ENCODE measurements at regions not wholly inside any gene's neighbourhood (a gene's known extent, or its start where the extent isn't known, plus 50 kb on each side); places are given as distances from the start of the nearest gene placed in this dataset.
"Not testable (repeated sequence)": the region's sequence is repeated elsewhere in the genome, so short reads cannot be mapped to it uniquely, and the experiment has no call there.

DNA sequence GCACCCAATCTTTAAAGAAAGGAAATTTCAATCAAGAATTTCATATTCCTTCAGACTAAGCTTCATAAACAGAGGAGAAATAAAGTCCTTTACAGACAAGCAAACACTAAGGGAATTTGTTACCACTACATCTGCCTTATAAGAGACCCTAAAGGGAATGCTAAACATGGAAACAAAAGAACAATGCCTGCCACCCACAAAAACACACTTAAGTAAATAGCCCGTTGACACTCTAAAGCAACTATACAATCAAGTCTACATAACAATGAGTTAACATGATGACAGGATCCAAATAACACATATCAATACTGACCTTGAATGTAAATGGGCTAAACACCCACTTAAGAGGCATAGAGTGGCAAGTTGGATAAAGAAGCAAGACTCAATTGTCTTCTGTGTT, 1056.9 kb upstream of the ATXN8OS start:
- no peaks in the 10 kb centered on the region for H3K4me1 Mint-ChIP-seq
- DNase-seq (ENCODE audit: low spot score in 2 of 2) (no peak), ATAC-seq (no peak)
- H3K36me3 Mint-ChIP-seq: no peaks in the 10 kb centered on the region
- peaks cover 22% of the 10 kb centered on the region for H3K9me3 Mint-ChIP-seq
- H3K4me3 Mint-ChIP-seq: no peak overlapping the region
- no peak overlapping the region for H3K27ac Mint-ChIP-seq

DNA sequence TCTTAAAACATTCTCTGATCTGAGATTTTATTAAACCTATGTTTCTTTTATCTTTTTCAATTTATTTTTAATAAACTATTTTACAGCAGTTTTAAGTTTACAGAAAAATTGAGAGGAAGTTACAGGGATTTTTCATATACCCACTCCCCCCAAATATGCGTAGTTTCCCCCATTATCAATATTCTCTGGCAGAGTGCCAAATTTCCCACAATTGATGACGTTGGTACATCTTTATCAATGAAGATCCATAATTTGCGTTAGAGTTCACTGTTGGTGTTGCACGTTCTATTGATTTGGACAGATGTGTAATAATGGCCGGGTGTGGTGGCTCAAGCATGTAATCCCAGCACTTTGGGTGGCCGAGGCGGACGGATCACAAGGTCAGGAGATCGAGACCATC, 1063.0 kb upstream of the ATXN8OS start:
- Mint-ChIP-seq H3K36me3 (no peaks in the 10 kb centered on the region), H3K4me1 (no peaks in the 10 kb centered on the region), H3K27ac (no peak overlapping the region), H3K4me3 (no peak overlapping the region), H3K9me3 (peaks cover 21% of the 10 kb centered on the region)
- DNase-seq (ENCODE audit: low spot score in 2 of 2): no peak
- no peak for ATAC-seq

DNA sequence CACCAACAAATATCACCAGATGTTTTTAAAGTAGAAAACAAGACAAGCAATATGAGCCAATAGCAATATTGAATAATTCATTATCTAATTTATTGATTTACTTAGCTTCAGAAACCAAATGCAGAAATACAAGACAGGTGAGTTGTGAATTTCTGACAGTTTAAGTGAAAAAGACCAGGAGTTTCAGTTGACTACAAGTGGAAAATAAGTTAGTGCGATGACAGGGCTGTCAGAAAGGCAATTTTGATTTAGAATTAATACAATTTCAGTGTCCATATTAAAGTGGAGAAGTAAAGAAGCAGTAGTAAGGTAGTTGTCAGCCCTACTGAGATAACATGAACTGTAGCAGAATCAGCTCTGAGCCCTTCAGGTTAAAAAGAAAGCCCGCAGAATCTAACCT, 1066.7 kb upstream of the ATXN8OS start:
- H3K9me3 Mint-ChIP-seq: peaks cover 22% of the 10 kb centered on the region
- H3K4me1 Mint-ChIP-seq: no peaks in the 10 kb centered on the region
- H3K4me3 Mint-ChIP-seq: no peak overlapping the region
- no peaks in the 10 kb centered on the region for H3K36me3 Mint-ChIP-seq
- H3K27ac Mint-ChIP-seq: no peak overlapping the region
- no peak for DNase-seq (ENCODE audit: low spot score in 2 of 2)
- ATAC-seq: no peak

DNA sequence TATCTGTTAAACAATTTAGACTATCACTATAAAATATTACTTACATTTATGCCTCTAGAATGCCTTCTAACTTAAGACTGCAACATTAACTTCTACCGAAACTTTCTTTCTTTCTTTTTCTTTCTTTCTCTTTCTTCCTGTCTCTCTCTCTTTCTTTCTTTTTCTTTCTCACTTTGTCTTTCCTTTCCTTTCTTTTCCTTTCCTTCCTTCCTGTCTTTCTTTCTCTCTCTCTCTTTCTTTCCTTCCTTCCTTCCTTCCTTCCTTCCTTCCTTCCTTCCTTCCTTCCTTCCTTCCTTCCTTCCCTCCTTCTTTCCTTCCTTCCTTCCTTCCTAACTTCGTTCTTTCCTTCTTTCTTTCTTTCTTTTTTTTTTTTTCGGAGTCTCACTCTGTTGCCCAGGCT, 1071.9 kb upstream of the ATXN8OS start:
- Mint-ChIP-seq H3K9me3 (peaks cover 11% of the 10 kb centered on the region), H3K36me3 (no peaks in the 10 kb centered on the region), H3K4me3 (no peak overlapping the region), H3K4me1 (no peaks in the 10 kb centered on the region), H3K27ac (no peak overlapping the region)
- ATAC-seq: no peak
- no peak for DNase-seq (ENCODE audit: low spot score in 2 of 2)

DNA sequence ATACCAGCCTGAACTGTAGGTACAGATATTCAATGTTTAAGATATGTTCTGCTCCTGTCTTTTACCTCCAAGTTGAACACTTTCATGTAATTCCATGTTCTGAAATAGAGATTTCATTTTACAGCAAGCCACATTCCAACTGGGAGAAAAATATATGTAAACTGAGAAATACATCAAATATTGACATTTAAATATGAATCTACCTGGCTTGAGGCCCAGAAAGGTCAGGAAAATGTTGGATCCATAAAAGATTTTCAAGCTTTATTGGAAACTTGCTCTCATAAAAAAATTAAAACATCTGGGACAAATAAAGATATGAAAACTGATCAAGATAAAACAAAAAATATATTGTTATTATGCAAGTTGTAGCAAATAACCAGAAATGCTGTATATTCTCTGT, 1078.7 kb upstream of the ATXN8OS start:
- peaks cover 6% of the 10 kb centered on the region for H3K9me3 Mint-ChIP-seq
- H3K36me3 Mint-ChIP-seq: no peaks in the 10 kb centered on the region
- no peak overlapping the region for H3K27ac Mint-ChIP-seq
- ATAC-seq (no peak), DNase-seq (ENCODE audit: low spot score in 2 of 2) (no peak)
- no peak overlapping the region for H3K4me3 Mint-ChIP-seq
- H3K4me1 Mint-ChIP-seq: no peaks in the 10 kb centered on the region

DNA sequence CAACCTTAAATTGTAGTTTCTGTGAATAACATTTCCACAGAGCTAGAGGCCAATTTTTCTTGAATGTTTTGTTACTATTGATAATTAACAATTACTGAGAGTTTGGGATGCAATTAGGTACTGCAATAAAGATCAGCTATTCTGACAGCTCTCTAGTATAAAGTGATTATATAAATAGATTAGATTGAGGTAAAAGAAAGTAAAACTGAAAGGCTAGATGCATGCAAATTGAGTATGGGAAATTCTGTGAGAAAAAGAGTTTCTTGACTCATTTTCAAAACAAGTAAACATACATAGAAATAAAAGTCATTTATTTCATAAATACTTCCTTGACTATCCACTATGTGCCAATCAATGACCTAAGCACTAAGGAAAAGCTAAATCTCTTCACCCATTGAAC, 1087.5 kb upstream of the ATXN8OS start:
- peaks cover 17% of the 10 kb centered on the region for H3K9me3 Mint-ChIP-seq
- DNase-seq (ENCODE audit: low spot score in 2 of 2) (no peak), ATAC-seq (no peak)
- H3K36me3 Mint-ChIP-seq: no peaks in the 10 kb centered on the region
- H3K27ac Mint-ChIP-seq: no peak overlapping the region
- H3K4me1 Mint-ChIP-seq: no peaks in the 10 kb centered on the region
- H3K4me3 Mint-ChIP-seq: no peak overlapping the region

DNA sequence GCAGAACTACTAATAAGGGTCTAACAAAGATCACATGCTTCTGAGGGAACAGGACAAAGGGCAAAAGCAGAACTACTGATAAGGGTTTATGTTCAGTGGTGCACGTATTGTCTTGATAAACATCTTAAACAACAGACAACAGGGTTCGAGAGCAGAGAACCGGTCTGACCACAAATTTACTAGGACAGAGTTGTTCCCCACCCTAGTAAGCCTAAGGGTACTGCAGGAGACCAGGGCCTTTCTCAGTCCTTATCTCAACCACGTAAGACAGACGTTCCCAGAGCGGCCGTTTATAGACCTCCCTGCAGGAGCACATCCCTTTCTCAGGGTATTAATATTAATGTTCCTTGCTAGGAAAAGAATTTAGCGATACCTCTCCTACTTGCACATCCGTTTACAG, 1089.5 kb upstream of the ATXN8OS start:
- ATAC-seq: not testable (repeated sequence)

DNA sequence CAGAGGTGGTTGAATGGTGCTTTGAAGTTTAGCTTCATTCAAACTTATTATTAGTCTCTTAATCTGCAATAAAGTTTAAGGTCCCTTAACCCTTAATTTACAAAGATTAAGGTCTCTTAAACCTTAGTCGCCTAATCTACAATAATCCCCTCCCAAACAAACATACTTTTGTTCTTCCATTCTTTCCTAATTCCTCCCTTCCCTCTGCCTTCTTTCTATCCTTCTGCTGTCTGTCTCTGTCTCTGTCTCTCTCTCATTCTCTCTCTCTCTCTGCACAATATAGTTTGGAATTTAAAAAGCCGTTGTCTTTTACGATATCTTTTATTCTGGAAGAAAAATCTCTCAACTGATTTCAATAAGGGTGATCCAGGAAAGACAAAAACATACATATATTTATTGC, 1096.8 kb upstream of the ATXN8OS start:
- Mint-ChIP-seq H3K36me3 (no peaks in the 10 kb centered on the region), H3K27ac (no peak overlapping the region), H3K4me1 (no peaks in the 10 kb centered on the region), H3K9me3 (peaks cover 13% of the 10 kb centered on the region), H3K4me3 (no peak overlapping the region)
- ATAC-seq: no peak
- DNase-seq (ENCODE audit: low spot score in 2 of 2): no peak

More for the DNA sequence above, 1089.5 kb upstream of the ATXN8OS start:
- peaks cover 17% of the 10 kb centered on the region for H3K9me3 Mint-ChIP-seq
- not testable (repeated sequence) for H3K36me3 Mint-ChIP-seq; H3K4me3 Mint-ChIP-seq; DNase-seq (ENCODE audit: low spot score in 2 of 2); H3K4me1 Mint-ChIP-seq; H3K27ac Mint-ChIP-seq

DNA sequence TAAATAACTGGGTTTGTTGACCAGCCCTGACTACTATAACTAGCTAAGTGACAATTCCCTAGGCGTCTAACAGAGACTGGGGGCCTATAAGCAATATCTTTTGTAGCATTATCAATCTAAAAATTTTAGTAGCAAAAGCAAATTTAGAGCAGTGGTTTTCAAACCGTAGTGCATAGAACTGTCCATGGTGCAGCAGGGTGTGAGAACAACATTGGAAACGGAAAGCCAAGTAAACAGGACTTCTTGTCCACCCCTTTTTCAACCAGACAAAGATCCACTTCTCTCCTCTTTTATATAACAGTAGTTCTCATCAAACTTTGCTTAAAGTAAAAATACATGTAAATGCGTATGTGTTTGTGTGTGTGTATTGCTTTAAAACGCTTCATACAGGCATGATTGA, 1099.1 kb upstream of the ATXN8OS start:
- ATAC-seq (no peak), DNase-seq (ENCODE audit: low spot score in 2 of 2) (no peak)
- Mint-ChIP-seq H3K4me3 (no peak overlapping the region), H3K9me3 (peaks cover 18% of the 10 kb centered on the region), H3K4me1 (no peaks in the 10 kb centered on the region), H3K27ac (no peak overlapping the region), H3K36me3 (no peaks in the 10 kb centered on the region)

DNA sequence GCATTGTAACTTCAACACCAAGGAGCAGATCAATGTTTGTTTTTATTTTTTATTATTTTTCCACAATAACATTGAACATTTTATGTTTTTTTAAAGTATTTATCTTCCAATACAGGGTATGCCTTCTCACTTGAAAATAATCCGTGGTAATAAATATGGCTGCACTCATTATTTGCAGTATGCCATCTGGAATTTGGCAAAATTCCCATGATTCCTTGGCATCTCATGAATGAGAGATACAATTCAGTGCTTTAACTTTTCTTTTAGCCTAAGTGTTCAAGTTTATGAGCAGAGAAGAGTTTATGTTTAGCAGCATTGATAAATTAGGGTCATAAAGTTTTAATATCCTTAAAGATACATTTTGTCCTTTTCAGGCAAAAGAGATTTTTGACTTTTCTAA, 1109.6 kb upstream of the ATXN8OS start:
- H3K27ac Mint-ChIP-seq: no peak overlapping the region
- no peak overlapping the region for H3K4me3 Mint-ChIP-seq
- H3K9me3 Mint-ChIP-seq: peaks cover 23% of the 10 kb centered on the region
- ATAC-seq (no peak), DNase-seq (ENCODE audit: low spot score in 2 of 2) (no peak)
- no peaks in the 10 kb centered on the region for H3K4me1 Mint-ChIP-seq
- no peaks in the 10 kb centered on the region for H3K36me3 Mint-ChIP-seq

DNA sequence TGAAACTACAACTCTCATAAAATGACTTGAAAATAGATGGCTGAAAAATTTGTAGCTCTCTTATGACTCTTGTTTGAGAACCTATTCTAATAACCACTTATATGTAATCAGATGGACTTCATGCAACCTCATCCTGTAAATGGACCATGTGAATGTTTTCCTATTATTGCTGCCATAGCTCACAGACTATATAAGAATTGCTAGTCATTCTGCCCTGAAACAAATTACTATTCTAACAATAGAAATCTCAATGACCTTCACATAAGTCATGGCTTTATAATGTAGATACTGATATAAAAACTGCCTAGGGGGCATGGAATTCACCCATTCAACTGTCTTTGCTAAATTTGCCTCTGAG, 1111.0 kb upstream of the ATXN8OS start:
- H3K4me3 Mint-ChIP-seq: no peak overlapping the region
- H3K4me1 Mint-ChIP-seq: no peaks in the 10 kb centered on the region
- DNase-seq (ENCODE audit: low spot score in 2 of 2): no peak
- no peaks in the 10 kb centered on the region for H3K36me3 Mint-ChIP-seq
- no peak for ATAC-seq
- no peak overlapping the region for H3K27ac Mint-ChIP-seq
- peaks cover 12% of the 10 kb centered on the region for H3K9me3 Mint-ChIP-seq

DNA sequence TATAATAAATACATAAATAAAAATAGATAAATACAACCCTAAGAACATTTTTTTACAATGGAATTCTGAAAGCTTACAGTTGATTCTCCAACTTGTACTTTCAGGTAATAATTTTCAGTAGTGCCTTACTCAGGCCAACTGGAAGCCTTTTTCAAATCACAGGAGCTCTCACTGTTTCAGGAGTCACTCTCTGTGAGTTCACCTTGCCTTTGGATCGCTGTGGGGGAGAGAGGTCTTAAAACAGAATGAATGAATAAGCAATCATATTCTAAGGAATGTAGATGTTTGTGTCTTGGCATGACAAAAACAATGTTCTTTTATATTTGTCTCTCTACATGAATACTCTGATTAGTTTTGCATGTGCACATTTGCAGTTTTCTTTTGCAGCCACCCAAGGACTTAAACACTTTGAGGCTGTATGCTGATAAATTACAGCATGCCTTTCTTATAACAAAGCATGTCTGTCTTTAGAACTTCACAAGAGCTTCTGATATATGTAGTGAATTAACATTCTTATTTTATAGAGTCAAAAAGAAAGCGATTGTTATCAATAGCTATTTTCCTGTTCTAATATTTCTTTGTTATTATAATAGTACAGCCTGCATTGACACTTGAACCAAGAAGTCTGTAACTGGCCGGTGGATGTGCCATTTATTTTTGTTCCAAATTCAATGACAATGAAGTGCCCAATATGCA, 1111.5 kb upstream of the ATXN8OS start:
- Mint-ChIP-seq H3K27ac (no peak overlapping the region), H3K36me3 (no peaks in the 10 kb centered on the region), H3K4me3 (no peak overlapping the region), H3K4me1 (no peaks in the 10 kb centered on the region), H3K9me3 (peaks cover 11% of the 10 kb centered on the region)
- DNase-seq (ENCODE audit: low spot score in 2 of 2) (no peak), ATAC-seq (no peak)

DNA sequence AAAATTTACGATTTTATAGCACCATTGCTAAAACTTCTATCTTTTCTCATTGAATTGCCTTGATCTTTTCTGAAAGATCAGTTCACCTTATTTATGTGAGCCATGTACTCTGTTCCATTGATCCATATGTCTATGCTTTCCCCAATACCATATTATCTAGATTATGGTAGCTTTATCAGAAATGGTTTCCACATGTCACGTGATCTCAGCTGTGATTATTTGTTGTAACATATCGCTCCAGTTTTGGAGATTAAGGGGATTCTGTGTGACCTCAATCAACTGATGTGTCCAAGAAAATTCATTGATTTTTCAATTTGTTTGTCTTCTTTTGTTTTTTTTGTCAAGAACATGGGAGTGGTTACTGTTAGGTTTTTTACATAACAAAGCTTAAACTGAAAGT, 1114.5 kb upstream of the ATXN8OS start:
- Mint-ChIP-seq H3K27ac (no peak overlapping the region), H3K36me3 (no peaks in the 10 kb centered on the region)
- no peak for ATAC-seq

DNA sequence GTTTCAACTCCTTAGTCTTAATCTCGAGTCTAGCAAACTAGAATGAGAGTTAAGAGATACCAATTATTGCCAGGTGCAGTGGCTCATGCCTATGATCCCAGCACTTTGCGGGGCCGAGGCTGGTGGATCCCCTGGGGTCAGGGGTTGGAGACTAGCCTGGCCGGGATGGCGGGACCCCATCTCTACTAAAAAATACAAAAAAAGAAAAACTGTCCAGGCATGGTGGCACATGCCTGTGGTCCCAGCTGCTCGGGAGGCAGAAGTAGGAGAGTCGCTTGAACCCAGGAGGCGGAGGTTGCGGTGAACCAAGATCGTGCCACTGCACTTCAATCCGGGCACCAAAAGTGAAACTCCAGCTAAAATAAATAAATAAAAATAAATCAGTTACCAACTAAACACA, 1119.5 kb upstream of the ATXN8OS start:
- ATAC-seq: no peak
- DNase-seq (ENCODE audit: low spot score in 2 of 2): no peak
- no peak overlapping the region for H3K4me3 Mint-ChIP-seq
- no peak overlapping the region for H3K27ac Mint-ChIP-seq
- no peaks in the 10 kb centered on the region for H3K4me1 Mint-ChIP-seq
- peaks cover 3% of the 10 kb centered on the region for H3K9me3 Mint-ChIP-seq
- H3K36me3 Mint-ChIP-seq: no peaks in the 10 kb centered on the region

More for the DNA sequence above, 1114.5 kb upstream of the ATXN8OS start:
- Mint-ChIP-seq H3K9me3 (peaks cover 3% of the 10 kb centered on the region), H3K4me3 (no peak overlapping the region), H3K4me1 (no peaks in the 10 kb centered on the region)
- DNase-seq (ENCODE audit: low spot score in 2 of 2): no peak

DNA sequence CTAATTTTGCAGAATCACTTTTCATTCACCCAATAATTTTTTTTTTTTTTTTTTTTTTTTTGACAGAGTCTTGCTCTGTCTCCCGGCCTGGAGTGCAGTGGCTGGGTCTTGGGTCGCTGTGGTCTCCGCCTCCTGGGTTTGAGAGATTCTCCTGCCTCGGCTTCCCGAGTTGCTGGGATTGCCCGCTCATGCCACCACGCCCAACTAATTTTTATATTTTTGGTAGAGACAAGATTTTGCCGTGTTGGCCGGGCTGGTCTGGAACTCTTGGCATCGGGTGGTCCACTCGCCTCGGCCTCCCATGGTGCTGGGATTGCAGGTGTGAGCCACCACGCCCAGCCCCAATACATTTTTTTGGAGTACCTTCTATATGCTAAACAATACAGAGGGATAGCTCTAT, 1120.0 kb upstream of the ATXN8OS start:
- Mint-ChIP-seq H3K27ac (no peak overlapping the region), H3K9me3 (peaks cover 3% of the 10 kb centered on the region), H3K36me3 (no peaks in the 10 kb centered on the region), H3K4me3 (no peak overlapping the region), H3K4me1 (no peaks in the 10 kb centered on the region)
- DNase-seq (ENCODE audit: low spot score in 2 of 2): no peak
- ATAC-seq: no peak

DNA sequence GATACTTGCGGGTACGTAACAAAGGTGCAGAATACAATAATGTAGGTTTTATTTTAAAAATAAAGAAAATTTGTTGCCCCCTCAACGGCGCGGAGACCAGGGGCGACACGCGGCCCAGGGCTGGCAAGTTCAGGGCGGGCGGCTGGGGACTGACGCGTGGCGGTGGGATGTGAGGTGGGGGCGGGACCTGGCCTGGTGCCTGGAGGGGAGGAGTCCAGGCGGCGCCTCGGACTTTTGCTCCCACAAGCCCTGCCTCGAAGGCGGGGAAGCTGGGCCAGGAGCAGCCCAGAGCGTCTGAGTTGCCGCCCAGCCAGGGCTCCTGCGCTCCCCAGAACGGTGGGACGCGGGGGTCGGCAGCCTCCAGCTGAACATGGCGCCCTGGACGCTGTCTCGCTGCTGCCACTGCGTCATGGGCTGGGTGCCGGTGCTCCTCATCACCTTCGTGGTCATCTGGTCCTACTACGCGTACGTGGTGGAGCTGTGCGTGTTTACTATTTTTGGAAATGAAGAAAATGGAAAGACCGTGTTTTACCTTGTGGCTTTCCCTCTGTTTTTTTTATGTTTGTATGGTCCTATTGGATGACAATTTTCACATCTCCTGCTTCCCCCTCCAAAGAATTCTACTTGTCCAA, 1122.8 kb upstream of the ATXN8OS start:
- Mint-ChIP-seq H3K36me3 (no peaks in the 10 kb centered on the region), H3K4me1 (no peaks in the 10 kb centered on the region), H3K9me3 (peaks cover 10% of the 10 kb centered on the region), H3K4me3 (no peak overlapping the region), H3K27ac (no peak overlapping the region)
- DNase-seq (ENCODE audit: low spot score in 2 of 2) (no peak), ATAC-seq (no peak)
